CD4-positive, alpha-beta T cell treated with Interferon alpha-2 for 1 hour (primary cell): ENCODE measurements at regions not wholly inside any gene's neighbourhood (a gene's known extent, or its start where the extent isn't known, plus 50 kb on each side); places are given as distances from the start of the nearest gene placed in this dataset.
A peak's percentile ranks its signal among the peaks of the same experiment; 100 is the strongest.
"Not testable (repeated sequence)": the region's sequence is repeated elsewhere in the genome, so short reads cannot be mapped to it uniquely, and the experiment has no call there.

ENCODE experiments used
- DNase-seq, 2 donors: peaks; one replicate each; pipeline ENCODE4 v3.0.0-alpha.2; 2020 to 2022

DNA sequence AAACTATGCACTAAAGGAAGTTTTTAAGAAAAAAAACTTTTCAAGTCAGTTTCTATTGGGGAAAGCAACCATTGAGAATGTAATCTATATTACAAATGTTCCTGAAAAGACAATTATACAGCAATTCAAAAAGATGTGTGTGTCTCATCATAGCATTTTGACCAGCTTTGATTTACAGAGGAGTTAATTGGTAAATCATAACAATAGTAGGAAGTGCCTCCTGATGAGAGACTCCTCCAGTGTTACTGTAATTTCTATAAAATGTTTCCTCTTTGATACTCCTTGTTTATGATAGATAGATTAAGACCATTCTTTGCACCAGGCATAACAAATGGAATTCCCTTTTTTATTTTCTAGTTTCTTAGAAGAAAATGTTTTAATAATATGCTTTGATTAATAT lies 249.9 kb downstream of the CALCRL start:
- no peak for DNase-seq

DNA sequence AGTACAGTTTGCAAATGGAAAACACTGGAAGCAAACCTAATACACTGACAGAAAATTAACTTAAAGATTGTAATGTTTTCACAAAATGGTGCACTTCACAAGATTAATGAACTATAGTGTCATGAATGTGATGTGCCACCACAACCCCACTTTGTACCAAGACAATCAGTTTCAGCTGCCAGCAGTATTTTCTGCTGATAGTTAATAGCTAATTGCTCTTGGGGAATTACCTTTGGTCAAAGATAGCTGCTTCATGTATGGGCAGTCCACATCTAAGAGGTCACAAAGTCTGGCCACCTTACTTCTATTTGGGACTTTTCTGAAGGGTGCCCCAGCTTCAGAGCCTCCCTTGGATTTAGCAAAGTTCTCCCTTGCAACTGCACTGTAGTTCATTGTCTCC lies 254.0 kb downstream of the CALCRL start:
- no peak for DNase-seq

DNA sequence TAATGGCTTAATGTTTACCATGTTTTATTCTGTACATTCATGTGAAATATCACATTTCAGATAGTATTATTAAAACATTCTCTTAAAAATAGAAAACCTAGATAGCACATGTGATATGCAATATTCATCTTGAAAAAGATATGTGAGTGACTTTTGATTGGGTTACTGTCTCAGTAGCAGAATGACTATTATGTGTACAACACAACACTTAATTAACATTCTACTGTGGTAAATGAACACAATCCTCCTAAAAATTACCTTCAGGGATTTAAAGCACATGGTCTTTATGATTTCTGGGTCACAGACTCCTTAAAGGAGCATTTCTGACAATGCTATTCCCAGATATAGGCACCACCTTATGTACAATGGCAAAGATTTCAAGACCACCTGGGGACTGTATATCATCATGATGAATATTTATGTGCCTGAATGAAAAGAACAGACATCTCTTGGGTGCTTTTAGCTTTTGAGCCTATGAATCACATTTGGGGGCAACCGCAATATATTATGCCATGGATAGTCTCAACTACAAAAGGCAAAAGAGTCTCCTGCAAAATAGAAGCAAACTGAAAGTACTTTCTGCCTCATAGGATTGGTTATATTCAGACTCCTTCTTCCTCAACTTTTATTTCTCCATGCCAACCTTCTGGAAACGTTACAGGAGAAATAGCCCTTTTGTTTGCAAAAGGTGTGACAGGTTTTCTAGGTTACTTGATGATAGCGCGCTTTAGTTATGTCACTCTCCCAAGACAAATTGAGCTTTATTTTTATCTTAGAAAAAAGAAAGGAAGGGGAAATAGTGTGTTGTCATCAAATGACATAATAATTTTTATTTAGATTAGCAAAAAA lies 259.0 kb downstream of the CALCRL start:
- DNase-seq = no peak

DNA sequence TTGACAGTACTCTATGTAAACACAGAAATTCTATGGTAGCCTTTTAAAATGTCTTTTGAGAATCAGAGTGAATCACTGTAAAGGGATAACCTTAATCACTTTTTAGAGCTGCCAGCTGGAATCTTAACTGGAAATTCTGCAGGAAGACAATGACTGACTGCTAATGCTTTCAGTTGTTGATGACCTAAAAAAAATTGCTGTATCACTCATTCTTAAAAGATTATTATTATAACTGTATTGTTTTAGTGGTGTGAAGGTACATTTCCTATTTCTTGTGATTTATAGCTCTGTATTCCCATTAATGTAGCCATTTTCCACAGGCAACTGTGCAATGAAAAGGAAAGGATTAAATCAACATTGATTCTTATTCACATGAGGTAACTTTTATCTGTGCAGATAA lies 260.5 kb downstream of the CALCRL start:
- DNase-seq = no peak

DNA sequence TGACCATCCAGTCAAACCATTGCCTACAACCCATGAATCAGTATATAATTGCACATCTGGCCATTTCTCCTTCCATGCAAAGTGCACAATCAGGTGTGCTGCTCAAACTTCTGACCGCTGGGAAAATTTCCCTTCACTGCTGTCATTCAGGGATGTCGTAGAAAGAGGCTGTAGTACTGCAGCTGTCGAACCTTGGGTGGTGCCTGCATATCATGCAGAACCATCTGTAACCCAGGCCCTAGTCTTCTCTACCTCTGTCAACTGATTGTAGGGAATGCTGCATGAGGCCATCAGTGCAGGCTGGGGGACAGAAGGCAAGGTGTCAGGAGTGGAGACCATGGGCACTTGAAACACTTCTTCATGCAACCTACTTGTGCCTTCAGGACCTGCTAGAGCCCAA lies 267.5 kb downstream of the CALCRL start:
- no peak for DNase-seq

DNA sequence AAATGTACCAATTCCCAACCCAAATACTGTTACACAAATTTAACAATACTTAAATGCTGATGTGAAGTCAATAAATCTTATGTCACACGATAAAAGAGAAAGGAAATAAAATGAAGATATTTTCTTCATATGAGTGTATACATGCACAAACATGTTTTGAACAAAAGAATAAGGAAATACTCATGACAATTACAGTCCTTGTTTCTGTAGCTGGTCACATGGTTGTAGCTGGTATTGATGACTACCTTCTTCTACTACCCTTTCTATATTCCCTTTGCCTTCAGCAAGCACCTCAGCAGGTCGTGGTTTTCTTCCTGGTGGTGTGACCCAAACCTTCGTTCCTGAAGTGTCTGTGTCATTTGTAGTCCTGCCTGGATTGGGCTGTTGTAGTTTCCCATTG lies 269.2 kb downstream of the CALCRL start:
- not testable (repeated sequence) for DNase-seq

DNA sequence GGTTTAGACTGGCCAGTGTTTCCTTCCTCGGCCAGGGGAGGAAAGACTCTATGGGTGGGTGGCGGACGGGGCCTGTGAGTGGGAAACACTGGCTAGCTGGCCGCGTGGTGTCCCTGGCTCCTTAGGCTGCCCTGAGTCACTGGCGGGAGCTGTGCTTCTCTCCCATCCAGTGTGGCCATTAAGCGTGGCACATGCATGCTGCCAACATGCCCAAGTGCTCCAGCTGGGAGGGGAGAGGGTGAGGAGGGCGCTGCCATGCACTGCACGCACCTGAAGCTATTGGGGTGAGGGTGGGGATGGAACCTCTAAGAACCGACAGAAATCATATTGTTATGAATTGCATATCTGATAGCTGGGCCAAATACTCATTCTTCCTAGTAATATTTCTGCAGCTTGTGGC lies 270.8 kb downstream of the CALCRL start:
- DNase-seq = no peak

DNA sequence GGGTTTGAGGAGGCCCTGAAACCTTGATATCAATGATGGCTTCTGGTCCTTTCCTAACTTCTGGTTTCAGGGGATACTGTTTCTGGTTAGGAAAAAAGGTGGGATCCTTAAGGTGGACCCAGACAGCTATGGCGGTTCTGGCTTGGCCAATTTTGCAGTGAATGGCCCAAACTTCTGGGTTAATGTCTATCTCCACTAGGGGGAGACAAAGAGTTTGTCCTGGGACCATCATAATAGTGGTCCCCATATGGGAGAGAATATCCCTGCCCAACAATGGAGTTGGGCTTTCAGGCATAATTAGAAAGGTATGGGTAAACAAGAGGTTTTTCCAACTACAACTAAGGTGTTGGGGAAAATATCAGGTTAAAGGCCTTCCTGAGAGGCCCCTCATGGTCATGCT lies 273.5 kb downstream of the CALCRL start:
- DNase-seq = no peak

DNA sequence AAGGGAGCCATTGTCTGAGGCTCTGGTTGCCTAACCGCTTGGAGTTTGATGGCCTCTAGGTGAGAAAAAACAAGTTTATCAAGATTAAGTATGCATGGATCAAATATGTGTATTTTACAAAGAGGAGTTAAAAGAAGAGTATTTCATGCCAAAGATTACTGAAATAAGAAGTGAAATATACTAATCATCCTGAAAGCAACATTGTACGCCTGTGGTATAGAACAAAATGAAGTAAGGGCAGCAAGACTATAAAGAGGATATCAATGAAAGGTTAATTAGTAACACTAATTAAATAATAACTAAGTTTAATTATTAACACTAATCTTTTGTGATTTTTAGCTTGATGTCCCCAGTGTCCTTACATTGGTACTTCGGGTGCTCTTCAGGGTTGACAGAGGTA lies 276.7 kb downstream of the CALCRL start:
- DNase-seq = no peak

DNA sequence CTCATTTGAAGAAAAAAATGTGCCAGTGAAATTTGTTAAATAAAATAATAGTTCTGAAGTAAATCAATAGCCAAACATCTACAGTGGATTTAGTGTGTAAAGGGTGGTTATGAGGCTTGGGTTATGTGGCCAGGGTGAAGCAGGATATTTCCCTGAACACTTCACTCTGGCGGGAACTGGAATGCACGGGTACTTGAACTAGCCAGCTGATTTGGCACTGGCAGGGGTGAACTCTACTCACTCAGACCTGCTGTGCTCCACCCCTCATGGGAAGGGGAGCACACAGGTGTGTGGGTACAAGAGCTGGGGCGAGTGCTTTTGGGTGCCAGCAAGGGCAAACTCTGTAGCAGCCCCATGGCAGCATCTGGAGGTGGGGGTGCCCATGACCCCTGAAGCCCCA lies 278.2 kb downstream of the CALCRL start:
- no peak for DNase-seq

DNA sequence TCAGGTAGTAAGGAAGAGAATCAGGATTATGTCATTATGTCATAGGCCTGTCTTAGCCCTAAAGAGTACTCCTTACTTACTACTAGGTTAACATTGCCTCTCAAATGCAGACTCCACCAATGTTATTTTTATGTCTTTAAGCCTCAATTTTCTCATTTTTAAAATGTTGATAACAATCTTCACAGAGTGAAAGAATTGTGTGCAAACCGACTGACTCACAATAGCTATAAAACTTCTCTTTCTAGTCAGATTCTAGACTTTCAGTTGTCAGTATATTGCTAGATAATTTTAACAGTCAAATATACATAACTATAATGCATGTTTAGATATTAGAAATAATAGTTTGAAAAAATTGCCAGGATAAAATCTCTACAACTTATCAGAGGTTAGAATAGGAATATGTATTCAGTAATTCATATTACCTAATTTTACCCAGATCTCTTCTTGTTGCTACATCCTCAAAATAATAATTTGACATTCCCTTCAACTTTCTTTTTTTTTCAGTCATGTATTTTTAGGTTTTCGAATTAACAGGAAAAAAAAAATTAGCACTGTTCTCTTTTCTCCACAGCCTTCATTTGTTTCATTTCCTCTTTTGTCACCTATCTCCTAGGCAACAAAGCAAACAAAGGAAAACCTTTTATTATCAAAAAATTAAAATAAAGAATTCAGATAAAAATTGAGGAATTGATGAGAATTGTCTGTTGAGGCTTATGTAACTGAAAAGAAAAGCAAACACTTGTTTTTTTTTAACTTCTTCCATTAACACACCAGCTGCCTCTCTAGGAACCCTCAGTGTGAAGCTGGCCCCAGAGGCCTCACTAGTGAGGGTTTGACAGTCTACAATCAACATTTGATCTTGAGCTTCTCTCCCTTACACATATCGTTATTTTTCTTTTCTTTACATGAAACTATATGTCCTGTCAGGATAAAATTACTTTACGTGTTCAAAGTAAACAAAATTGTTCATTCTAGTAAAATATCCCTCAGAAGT lies 279.0 kb downstream of the CALCRL start:
- DNase-seq = peak in 1 of 2 donors; percentile 1

DNA sequence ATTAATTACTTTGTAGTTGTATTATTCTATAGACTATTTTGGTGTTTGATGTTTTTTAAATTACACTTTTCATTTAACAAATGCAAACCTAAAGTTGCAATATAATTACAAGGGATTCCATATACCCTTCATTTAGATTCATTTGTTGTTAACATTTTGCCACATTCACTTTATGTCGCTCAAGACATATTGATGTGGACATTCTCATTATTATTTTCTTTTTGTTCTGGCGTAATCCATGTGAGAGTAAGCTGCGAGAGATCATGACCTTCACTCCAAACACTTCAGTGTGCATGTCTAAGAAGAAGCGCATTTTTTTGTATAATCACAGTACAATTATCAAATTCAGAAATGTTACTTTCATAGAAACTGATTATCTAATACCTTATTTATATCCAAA lies 280.6 kb downstream of the CALCRL start:
- DNase-seq = no peak

DNA sequence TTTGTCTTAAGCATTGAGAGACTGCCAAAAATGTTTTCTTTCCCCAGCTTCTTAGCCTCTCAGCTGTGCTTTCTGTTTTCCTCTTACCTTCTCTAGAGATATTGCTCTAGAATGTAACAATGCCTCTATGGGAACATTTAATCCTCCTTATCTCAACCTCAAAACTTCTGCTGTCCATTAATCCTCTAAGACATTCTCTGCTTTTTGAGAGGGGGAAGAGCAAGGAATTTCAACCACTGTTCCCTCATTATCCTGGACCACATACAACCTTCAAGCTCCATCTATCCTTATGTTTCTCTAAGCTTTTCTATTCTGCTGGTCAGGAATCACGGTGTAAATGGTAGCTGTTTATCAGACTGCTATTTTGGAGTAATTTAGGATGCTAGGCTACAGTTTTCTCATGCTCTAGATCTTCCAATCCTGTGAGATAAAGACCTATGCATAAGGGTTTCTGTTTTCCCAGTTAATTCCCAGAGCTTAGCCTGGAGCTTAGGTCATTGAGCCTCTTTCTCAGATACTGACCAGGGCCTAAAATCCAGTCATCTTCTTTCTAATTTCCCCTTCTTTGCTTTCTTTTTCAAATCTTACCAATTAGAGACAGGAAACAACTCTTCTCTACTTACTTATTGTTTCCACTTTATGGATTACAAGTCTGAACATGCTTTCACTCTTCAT lies 282.0 kb downstream of the CALCRL start:
- no peak for DNase-seq

DNA sequence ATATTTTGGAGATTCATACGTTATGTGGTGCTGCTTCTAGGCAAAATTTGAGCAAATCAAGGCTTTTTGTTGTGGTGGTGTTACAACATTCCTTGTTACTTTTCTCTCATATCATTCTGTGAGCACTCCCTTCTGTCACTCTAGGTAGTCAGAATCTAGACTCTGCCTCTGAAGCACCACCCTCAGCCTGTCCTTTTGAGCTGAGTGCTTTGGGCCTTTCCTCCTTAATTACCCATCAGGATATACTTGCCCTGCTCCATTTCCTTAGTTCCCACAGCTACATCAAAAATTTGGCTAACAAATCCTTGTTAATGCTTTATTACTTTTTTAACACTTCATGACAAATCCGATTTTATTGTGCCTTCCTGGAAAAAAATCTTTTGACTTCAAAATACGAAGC lies 289.6 kb downstream of the CALCRL start:
- no peak for DNase-seq

DNA sequence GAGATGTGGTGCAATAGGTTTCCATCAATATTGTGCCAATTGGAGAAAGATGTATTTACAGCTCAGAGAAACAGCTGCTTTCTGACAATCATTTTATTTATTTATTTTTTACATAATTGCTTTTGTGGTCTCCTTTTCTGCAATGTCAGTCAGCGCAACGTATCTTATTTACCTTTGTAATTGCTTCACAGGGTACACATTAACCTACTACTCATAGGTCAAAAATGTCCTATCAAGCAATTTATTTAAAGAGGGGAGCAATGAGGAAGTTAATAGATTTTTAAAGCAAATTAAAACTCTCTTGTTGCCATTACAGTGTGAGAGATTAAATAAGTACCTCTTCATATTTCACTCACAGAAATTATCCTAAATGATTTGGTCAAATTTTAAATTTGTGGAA lies 291.0 kb downstream of the CALCRL start:
- DNase-seq = no peak

DNA sequence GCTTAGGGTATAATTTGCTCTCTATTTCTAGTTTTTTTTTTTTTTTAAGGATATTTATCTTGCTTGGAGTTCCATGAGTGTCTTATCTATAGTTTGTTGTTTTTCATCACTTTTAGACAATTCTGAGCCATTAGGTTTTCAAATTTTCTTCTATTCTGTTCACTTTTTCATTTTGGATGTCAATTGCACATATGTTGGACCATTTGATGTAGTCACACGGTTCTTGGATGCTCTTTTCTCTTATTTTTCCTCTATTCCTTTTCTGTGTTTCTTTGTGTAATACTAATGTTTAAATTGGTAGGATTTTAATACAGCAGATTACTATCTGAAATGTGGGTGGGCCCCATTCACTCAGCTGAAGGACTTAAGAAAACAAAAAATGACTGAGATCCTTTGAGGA lies 292.6 kb downstream of the CALCRL start:
- no peak for DNase-seq

DNA sequence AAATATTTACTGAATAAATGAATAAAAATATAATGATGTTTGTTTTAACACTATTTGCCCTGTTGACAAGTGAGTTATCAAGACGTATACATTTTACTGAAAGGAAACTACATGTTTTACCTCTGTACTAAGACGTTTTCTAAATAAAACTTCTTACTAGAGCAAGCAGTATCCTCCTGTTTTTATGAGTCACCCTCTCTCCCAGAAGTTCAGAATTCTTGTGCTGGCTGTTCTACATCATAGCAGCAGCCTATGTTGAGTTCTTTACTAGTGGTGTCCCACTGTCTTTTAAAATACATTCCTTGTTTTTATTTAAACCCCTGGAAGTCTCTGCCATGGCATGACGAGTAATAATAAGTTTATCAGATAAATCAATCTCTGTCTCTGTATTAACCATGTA lies 297.4 kb downstream of the CALCRL start:
- DNase-seq = no peak

DNA sequence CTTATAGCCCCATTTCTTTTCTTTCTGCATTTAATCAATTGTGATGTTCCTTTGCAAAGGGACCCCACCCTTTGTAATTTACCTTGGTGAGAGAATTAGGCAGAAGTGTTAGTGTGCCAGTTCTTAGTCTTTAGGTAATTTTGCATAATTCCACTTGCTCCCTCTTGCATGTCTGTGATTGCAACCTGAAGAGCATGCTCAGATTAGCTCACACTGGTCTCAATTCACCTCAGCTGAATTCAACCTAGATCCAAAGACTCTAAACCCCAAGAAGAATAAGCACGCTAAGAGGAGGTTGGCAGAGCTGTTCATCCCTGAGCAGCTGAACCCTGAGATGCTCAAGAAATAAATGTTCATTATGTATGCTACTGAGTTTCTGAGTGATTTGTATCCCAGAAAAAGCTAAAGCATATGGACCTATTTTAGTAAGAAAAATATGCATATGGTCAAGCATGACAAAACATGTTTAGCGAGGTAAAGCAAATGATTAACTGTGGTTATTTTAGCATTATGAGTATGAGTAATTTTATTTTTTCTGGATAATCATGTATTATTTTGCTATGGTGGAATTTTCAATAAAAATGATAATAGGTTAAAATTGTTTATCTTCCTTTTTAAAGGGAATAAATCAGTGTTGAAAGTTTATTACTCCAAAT lies 299.2 kb upstream of the ZSWIM2 start:
- no peak for DNase-seq

DNA sequence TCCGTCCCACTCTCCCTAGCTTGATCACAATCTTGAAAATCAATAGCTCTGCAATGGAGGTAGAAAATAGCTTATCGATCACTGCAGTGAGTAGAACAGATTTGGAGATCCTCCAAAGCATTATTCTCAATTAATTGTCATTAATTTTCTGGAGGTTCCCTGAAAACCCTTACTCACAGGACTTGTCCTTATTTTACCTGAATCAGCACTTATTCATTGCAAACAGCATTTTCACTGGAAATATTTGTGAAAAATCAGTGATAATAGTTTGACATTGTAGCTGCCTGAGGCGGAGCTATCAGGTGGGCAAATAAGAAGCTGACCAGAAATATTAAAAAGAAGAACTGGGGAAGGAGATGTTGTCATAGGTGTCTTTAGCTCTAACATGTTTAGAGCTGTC lies 294.6 kb upstream of the ZSWIM2 start:
- DNase-seq = no peak

DNA sequence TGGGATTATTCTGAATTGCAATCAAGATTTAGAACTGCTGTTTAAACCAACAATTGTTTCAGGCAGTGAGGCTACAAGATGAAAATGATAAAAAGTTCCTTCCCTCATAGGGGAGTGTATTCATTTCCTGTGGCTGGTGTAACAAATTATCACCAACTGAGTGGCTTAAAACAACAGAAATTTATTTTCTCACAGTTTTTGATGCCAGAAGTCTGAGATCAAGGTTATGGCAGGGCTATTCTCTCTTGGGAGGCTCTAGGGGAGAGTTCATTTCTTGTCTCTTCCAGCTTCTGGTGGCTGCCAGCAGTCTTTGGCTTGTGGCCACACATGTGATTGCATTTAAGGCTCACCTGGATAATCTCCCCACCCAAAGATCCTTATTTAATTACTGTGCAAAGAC lies 290.5 kb upstream of the ZSWIM2 start:
- DNase-seq = no peak

DNA sequence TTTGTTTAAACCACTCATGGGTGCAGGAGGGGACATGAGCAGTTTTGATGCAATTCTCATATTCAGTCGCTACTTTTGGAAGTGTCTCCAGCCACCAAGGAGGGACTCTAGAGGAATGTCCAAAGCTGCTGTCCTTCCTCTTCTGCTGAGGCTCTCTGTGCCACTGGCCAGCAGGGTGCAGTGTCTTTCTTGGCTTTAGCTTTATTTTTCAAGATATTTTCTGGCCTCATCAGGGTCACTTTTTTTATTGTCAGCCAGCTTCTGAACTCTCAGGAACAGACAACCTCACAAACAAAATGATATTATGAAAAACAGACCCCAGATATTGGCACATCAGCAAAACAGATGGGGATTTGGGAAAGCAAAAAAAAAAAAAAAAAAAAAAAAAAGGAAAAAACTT lies 289.3 kb upstream of the ZSWIM2 start:
- DNase-seq = no peak

DNA sequence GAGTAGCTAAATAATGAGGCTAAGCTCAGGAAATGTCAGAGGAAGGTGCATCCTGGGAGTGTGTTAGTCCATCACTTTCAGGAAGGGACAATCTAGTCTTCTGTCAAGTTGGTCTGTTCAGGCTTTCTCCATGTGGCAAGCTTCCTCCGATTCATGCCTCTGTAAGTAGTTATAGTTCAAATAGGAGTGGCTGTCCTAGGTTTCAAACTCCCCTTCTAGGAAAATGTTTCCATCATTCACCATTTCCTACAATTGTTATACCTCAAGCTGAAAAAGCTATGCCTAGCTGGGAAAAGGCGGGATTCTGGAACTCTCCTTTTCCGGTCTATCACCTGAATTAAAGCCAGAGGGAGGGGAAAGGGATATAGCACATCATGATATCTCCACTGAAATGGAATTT lies 287.7 kb upstream of the ZSWIM2 start:
- no peak for DNase-seq

DNA sequence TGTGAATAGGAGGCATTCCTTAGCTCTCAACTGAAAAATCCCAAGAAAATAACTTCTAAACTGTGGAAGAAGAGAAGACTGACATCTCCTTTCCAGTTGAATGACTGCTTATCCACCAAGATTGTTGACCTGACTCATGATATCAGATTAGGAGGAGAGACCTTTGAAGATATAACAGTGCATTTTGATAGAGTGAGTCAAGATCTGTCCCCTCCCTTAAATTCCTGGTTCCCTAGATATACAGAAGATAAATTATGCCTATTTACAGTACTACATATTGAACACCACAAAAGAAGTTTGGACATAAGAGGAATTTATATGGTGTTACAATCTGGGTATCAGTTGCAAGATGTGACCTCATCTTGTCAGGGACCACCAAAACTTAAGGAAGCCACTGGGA lies 285.3 kb upstream of the ZSWIM2 start:
- no peak for DNase-seq
